ENCODE measurements at regions not wholly inside any gene's neighbourhood (a gene's known extent, or its start where the extent isn't known, plus 50 kb on each side); places are given as distances from the start of the nearest gene placed in this dataset.

DNA sequence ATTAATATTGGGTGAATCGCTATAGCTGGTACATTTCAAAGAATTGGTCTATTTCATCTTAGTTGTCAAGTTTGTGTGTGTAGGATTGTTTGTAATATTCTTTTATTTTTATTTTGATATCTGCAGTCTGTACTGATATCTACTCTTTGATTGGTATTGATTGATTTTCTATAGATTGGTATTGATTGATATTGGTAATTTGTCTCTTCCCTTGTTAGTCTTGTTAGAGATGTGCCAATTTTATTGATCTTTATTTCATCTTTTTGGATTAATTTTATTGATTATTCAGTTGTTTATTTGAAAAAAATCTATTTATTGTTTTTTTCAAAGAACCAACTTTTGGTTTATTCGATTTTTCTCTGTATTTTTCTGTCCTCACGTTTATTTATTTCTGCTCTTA, 61.4 kb downstream of the TM2D3 start:
- Histone ChIP-seq H3K9ac (ENCODE audit: extremely low read depth, insufficient read length, low read length) (no peak overlapping the region), H3K23ac (ENCODE audit: insufficient read length, low read depth, low read length) (no peak overlapping the region), H2BK120ac (ENCODE audit: low read depth, low read length, poor library complexity, severe bottlenecking) (no peak overlapping the region), H2BK20ac (ENCODE audit: low read depth, low read length, poor library complexity, severe bottlenecking) (no peak overlapping the region), H2AK5ac (ENCODE audit: insufficient read length, low read length) (no peak overlapping the region), H3K79me1 (ENCODE audit: insufficient read depth, low read depth, low read length, poor library complexity, severe bottlenecking) (no peaks in the 10 kb centered on the region), H3T11ph (ENCODE audit: low read length) (no peak overlapping the region), H3K79me2 (ENCODE audit: insufficient read depth, low read length) (no peaks in the 10 kb centered on the region), H3K27me3 (ENCODE audit: insufficient read depth, low read length) (no peaks in the 10 kb centered on the region), H3K9me3 (ENCODE audit: control insufficient read depth, low read depth, low read length) (no peaks in the 10 kb centered on the region), H2AFZ (ENCODE audit: low read length) (no peak overlapping the region), H3K18ac (ENCODE audit: insufficient read length, low read depth, low read length) (no peak overlapping the region), H3K14ac (ENCODE audit: insufficient read depth, low read length) (no peak overlapping the region), H3K27ac (ENCODE audit: insufficient read length, low read depth, low read length) (no peak overlapping the region), H2BK15ac (ENCODE audit: low read depth, low read length) (no peak overlapping the region), H4K8ac (replicated peaks; ENCODE audit: insufficient read length, low read depth, low read length) (no peak overlapping the region), H2BK12ac (ENCODE audit: insufficient read length, low read depth, low read length) (no peak overlapping the region), H3K4me1 (ENCODE audit: insufficient read depth, low read length) (no peaks in the 10 kb centered on the region), H3K4me2 (ENCODE audit: insufficient read depth, insufficient read length, low read length) (no peak overlapping the region), H4K5ac (ENCODE audit: insufficient read length, low read depth, low read length) (no peak overlapping the region), H2BK5ac (ENCODE audit: insufficient read length, low read length) (no peak overlapping the region), H4K91ac (ENCODE audit: insufficient read length, low read depth, low read length) (no peak overlapping the region), H3K56ac (ENCODE audit: insufficient read length, low read depth, low read length) (no peak overlapping the region), H3K4ac (ENCODE audit: low read depth, low read length) (no peak overlapping the region), H3K23me2 (ENCODE audit: insufficient read length, low read depth, low read length, poor library complexity, severe bottlenecking) (no peaks in the 10 kb centered on the region), H4K20me1 (ENCODE audit: control insufficient read depth, insufficient read depth, insufficient read length) (no peaks in the 10 kb centered on the region)
- TF ChIP-seq, protein P1, sequence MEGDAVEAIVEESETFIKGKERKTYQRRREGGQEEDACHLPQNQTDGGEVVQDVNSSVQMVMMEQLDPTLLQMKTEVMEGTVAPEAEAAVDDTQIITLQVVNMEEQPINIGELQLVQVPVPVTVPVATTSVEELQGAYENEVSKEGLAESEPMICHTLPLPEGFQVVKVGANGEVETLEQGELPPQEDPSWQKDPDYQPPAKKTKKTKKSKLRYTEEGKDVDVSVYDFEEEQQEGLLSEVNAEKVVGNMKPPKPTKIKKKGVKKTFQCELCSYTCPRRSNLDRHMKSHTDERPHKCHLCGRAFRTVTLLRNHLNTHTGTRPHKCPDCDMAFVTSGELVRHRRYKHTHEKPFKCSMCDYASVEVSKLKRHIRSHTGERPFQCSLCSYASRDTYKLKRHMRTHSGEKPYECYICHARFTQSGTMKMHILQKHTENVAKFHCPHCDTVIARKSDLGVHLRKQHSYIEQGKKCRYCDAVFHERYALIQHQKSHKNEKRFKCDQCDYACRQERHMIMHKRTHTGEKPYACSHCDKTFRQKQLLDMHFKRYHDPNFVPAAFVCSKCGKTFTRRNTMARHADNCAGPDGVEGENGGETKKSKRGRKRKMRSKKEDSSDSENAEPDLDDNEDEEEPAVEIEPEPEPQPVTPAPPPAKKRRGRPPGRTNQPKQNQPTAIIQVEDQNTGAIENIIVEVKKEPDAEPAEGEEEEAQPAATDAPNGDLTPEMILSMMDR (conservative IDR thresholded peaks at IDR 0.05), result no peak
- Mint-ChIP-seq H3K36me3 (ENCODE audit: insufficient read depth in 1 of 3, low read depth in 3 of 3) (no peaks in the 10 kb centered on the region), H3K4me1 (no peaks in the 10 kb centered on the region), H3K27me3 (ENCODE audit: low read depth) (peaks cover 30% of the 10 kb centered on the region), H3K9me3 (peaks cover 0 to 10% of the 10 kb centered on the region in 2 experiments; a peak in 4 of 5 replicates), H3K4me3 (no peak overlapping the region), H3K27ac (no peak overlapping the region)
- WGBS (ENCODE audit: extremely low coverage, insufficient read length, low lambda C conversion rate), result no CpG with 5 or more reads among the region's 3 CpGs
- DNase-seq, result no peak

Measured in H9 (cell line).